ENCODE measurements at regions not wholly inside any gene's neighbourhood (a gene's known extent, or its start where the extent isn't known, plus 50 kb on each side); places are given as distances from the start of the nearest gene placed in this dataset.

DNA sequence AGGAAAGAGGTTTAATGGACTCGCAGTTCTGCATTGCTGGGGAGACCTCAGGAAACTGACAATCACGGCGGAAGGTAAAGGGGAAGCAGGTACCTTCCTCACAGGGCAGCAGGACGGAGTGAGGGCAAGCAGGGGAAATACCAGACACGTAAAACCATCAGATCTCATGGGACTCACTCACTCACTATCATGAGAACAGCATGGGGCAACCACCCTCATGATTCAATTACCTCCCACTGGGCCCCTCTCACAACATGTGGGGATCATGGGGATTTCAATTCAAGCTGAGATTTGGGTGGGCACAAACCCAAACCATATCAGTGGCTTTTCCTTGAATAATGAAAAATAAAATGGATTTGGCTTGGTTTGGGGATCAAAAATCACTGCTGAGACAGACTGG is 380.5 kb downstream of the VRK1 start:
- no peak overlapping the region for H3K4me3 ChIP-seq (ENCODE audit: low read length)
- no peaks in the 10 kb centered on the region for H3K27me3 ChIP-seq (ENCODE audit: control insufficient read depth, insufficient read depth, low read length)
- no peak for DNase-seq (ENCODE audit: low read depth, low spot score)
- no CpG with 5 or more reads among the region's 5 CpGs for WGBS (ENCODE audit: insufficient coverage, insufficient read length)
- no peaks in the 10 kb centered on the region for H3K9me3 ChIP-seq (ENCODE audit: control insufficient read depth, insufficient read depth, low read length)
- H3K36me3 ChIP-seq (ENCODE audit: control insufficient read depth, insufficient read depth, low read length) = no peaks in the 10 kb centered on the region
- H3K27ac ChIP-seq (ENCODE audit: low read length) = no peak overlapping the region
- no peaks in the 10 kb centered on the region for H3K4me1 ChIP-seq (ENCODE audit: control insufficient read depth, insufficient read depth, low read length)

- Histone ChIP-seq H3K27ac (ENCODE audit: low read length) (no peak overlapping the region), H3K27me3 (ENCODE audit: control insufficient read depth, insufficient read depth, low read length) (no peaks in the 10 kb centered on the region), H3K36me3 (ENCODE audit: control insufficient read depth, insufficient read depth, low read length) (no peaks in the 10 kb centered on the region), H3K4me3 (ENCODE audit: low read length) (no peak overlapping the region), H3K9me3 (ENCODE audit: control insufficient read depth, insufficient read depth, low read length) (no peaks in the 10 kb centered on the region), H3K4me1 (ENCODE audit: control insufficient read depth, insufficient read depth, low read length) (no peaks in the 10 kb centered on the region)
- no peak for DNase-seq (ENCODE audit: low read depth, low spot score)
- WGBS (ENCODE audit: insufficient coverage, insufficient read length) = no CpG with 5 or more reads among the region's 5 CpGs
Observed at GRCh38 chr14:97178781-97179180, 381.6 kb downstream of the VRK1 start.

DNA sequence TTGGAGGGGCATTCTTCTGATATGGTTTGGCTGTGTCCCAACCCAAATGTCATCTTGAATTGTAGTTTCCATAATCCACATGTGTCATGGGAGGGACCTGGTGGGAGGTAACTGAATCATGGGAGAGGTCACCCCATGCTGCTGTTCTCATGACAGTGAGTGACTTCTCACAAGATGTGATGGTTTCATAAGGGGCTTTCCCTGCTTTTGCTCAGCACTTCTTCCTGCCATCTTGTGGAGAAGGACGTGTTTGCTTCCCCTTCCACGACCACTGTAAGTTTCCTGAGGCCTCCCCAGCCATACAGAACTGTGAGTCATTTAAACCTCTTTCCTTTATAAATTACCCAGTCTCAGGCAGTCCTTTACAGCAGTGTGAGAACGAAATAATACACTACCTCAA is 382.4 kb downstream of the VRK1 start:
- Histone ChIP-seq H3K4me3 (ENCODE audit: low read length) (no peak overlapping the region), H3K9me3 (ENCODE audit: control insufficient read depth, insufficient read depth, low read length) (no peaks in the 10 kb centered on the region), H3K27ac (ENCODE audit: low read length) (no peak overlapping the region), H3K4me1 (ENCODE audit: control insufficient read depth, insufficient read depth, low read length) (no peaks in the 10 kb centered on the region), H3K36me3 (ENCODE audit: control insufficient read depth, insufficient read depth, low read length) (no peaks in the 10 kb centered on the region), H3K27me3 (ENCODE audit: control insufficient read depth, insufficient read depth, low read length) (no peaks in the 10 kb centered on the region)
- DNase-seq (ENCODE audit: low read depth, low spot score) = no peak
- WGBS (ENCODE audit: insufficient coverage, insufficient read length) = no CpG with 5 or more reads among the region's 3 CpGs

GRCh38 chr14:97180304-97181200 is 383.4 kb downstream of the VRK1 start:
- Histone ChIP-seq H3K4me3 (ENCODE audit: low read length) (no peak overlapping the region), H3K9me3 (ENCODE audit: control insufficient read depth, insufficient read depth, low read length) (no peaks in the 10 kb centered on the region), H3K36me3 (ENCODE audit: control insufficient read depth, insufficient read depth, low read length) (no peaks in the 10 kb centered on the region), H3K27ac (ENCODE audit: low read length) (no peak overlapping the region), H3K4me1 (ENCODE audit: control insufficient read depth, insufficient read depth, low read length) (no peaks in the 10 kb centered on the region), H3K27me3 (ENCODE audit: control insufficient read depth, insufficient read depth, low read length) (no peaks in the 10 kb centered on the region)
- WGBS (ENCODE audit: insufficient coverage, insufficient read length) = no CpG with 5 or more reads among the region's 32 CpGs
- no peak for DNase-seq (ENCODE audit: low read depth, low spot score)

DNA sequence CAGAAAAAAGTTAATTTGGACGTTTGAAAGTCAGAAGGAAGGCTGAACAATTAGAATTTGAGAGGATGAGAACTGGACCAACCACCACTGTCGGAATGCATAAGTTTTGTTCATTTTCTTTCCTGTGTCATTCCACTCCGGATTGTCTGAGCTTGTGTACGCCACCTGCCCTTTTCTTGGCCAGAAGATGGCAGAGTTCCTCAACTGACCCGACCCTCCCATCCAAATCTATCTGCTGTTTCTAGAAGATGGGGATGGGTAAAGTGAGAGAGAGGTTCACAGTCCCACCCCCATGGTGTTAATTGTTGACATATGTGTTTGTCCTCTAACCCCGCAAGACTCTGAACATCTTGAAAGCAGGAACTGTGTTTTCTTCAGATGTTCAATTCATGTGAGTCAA is 388.0 kb downstream of the VRK1 start:
- WGBS (ENCODE audit: insufficient coverage, insufficient read length) = no CpG with 5 or more reads among the region's 6 CpGs
- no peak overlapping the region for H3K27ac ChIP-seq (ENCODE audit: low read length)
- H3K9me3 ChIP-seq (ENCODE audit: control insufficient read depth, insufficient read depth, low read length) = no peaks in the 10 kb centered on the region
- H3K4me3 ChIP-seq (ENCODE audit: low read length) = no peak overlapping the region
- no peaks in the 10 kb centered on the region for H3K4me1 ChIP-seq (ENCODE audit: control insufficient read depth, insufficient read depth, low read length)
- peak; percentile 16 for DNase-seq (ENCODE audit: low read depth, low spot score)
- H3K27me3 ChIP-seq (ENCODE audit: control insufficient read depth, insufficient read depth, low read length) = no peaks in the 10 kb centered on the region
- H3K36me3 ChIP-seq (ENCODE audit: control insufficient read depth, insufficient read depth, low read length) = no peaks in the 10 kb centered on the region

- Histone ChIP-seq H3K4me3 (ENCODE audit: low read length) (no peak overlapping the region), H3K36me3 (ENCODE audit: control insufficient read depth, insufficient read depth, low read length) (no peaks in the 10 kb centered on the region), H3K27me3 (ENCODE audit: control insufficient read depth, insufficient read depth, low read length) (no peaks in the 10 kb centered on the region), H3K4me1 (ENCODE audit: control insufficient read depth, insufficient read depth, low read length) (no peaks in the 10 kb centered on the region), H3K9me3 (ENCODE audit: control insufficient read depth, insufficient read depth, low read length) (no peaks in the 10 kb centered on the region), H3K27ac (ENCODE audit: low read length) (no peak overlapping the region)
- DNase-seq (ENCODE audit: low read depth, low spot score) = no peak
- no CpG with 5 or more reads among the region's 2 CpGs for WGBS (ENCODE audit: insufficient coverage, insufficient read length)
Observed at GRCh38 chr14:97187916-97188315, 390.7 kb downstream of the VRK1 start.

DNA sequence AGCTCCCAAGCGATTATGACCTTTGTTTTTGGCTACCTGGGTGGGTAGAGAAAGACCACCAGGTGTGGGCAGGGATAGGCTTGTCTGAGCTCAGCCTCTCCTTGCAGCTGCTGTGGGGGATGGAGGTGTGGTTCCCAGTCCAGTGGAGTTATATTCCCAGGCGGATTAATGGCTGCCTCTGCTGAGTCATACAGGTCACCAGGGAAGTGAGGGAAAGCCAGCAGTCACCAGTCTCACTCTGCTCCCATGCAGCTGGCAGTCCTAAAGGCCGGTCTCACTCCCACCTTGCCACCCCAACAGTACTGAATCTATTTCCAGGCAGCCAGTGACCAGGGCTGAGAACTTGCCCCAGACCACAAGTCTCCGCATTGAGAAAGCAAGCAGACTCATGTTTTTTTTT is 399.2 kb downstream of the VRK1 start:
- Histone ChIP-seq H3K27me3 (ENCODE audit: control insufficient read depth, insufficient read depth, low read length) (no peaks in the 10 kb centered on the region), H3K4me3 (ENCODE audit: low read length) (no peak overlapping the region), H3K36me3 (ENCODE audit: control insufficient read depth, insufficient read depth, low read length) (no peaks in the 10 kb centered on the region), H3K27ac (ENCODE audit: low read length) (no peak overlapping the region), H3K4me1 (ENCODE audit: control insufficient read depth, insufficient read depth, low read length) (no peaks in the 10 kb centered on the region), H3K9me3 (ENCODE audit: control insufficient read depth, insufficient read depth, low read length) (no peaks in the 10 kb centered on the region)
- WGBS (ENCODE audit: insufficient coverage, insufficient read length) = no CpG with 5 or more reads among the region's 4 CpGs
- DNase-seq (ENCODE audit: low read depth, low spot score) = no peak

- H3K27me3 ChIP-seq (ENCODE audit: control insufficient read depth, insufficient read depth, low read length) = no peaks in the 10 kb centered on the region
Observed at GRCh38 chr14:97198813-97199212, 401.6 kb downstream of the VRK1 start.

DNA sequence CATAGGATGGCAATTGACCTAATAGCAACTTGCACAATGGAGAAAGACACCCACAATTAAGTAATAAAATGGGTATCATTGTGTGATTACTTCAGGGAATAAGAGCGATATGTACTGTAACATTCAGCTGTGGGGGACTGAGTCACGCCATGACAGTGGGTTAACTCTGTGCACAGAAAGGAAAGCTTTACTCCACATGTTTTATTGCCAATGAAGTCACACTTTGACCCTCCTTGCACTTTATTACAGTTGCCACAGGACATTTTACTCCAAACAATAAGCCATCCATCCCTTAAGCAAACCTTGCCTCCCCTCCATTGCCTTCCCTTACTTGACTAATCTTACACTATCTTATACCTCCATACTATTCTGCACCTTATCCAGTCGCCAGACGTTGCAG is 403.1 kb downstream of the VRK1 start:
- no peaks in the 10 kb centered on the region for H3K27me3 ChIP-seq (ENCODE audit: control insufficient read depth, insufficient read depth, low read length)
- no peaks in the 10 kb centered on the region for H3K9me3 ChIP-seq (ENCODE audit: control insufficient read depth, insufficient read depth, low read length)
- no peak overlapping the region for H3K4me3 ChIP-seq (ENCODE audit: low read length)
- no peaks in the 10 kb centered on the region for H3K36me3 ChIP-seq (ENCODE audit: control insufficient read depth, insufficient read depth, low read length)
- no peak for DNase-seq (ENCODE audit: low read depth, low spot score)
- no peak overlapping the region for H3K27ac ChIP-seq (ENCODE audit: low read length)
- WGBS (ENCODE audit: insufficient coverage, insufficient read length) = 100% methylated on average over 1 of the region's 4 CpGs
- H3K4me1 ChIP-seq (ENCODE audit: control insufficient read depth, insufficient read depth, low read length) = no peaks in the 10 kb centered on the region

More at GRCh38 chr14:97198813-97199212, 401.6 kb downstream of the VRK1 start:
- no peak for DNase-seq (ENCODE audit: low read depth, low spot score)
- Histone ChIP-seq H3K9me3 (ENCODE audit: control insufficient read depth, insufficient read depth, low read length) (no peaks in the 10 kb centered on the region), H3K4me3 (ENCODE audit: low read length) (no peak overlapping the region), H3K27ac (ENCODE audit: low read length) (no peak overlapping the region), H3K4me1 (ENCODE audit: control insufficient read depth, insufficient read depth, low read length) (no peaks in the 10 kb centered on the region), H3K36me3 (ENCODE audit: control insufficient read depth, insufficient read depth, low read length) (no peaks in the 10 kb centered on the region)

- no peak overlapping the region for H3K4me3 ChIP-seq (ENCODE audit: low read length)
- no peaks in the 10 kb centered on the region for H3K27me3 ChIP-seq (ENCODE audit: control insufficient read depth, insufficient read depth, low read length)
- no peak for DNase-seq (ENCODE audit: low read depth, low spot score)
- H3K36me3 ChIP-seq (ENCODE audit: control insufficient read depth, insufficient read depth, low read length) = no peaks in the 10 kb centered on the region
- no peak overlapping the region for H3K27ac ChIP-seq (ENCODE audit: low read length)
- no peaks in the 10 kb centered on the region for H3K9me3 ChIP-seq (ENCODE audit: control insufficient read depth, insufficient read depth, low read length)
- H3K4me1 ChIP-seq (ENCODE audit: control insufficient read depth, insufficient read depth, low read length) = no peaks in the 10 kb centered on the region
- WGBS (ENCODE audit: insufficient coverage, insufficient read length) = no CpG with 5 or more reads among the region's 11 CpGs
Observed at GRCh38 chr14:97206916-97207315, 409.7 kb downstream of the VRK1 start.

- no CpG with 5 or more reads among the region's 1 CpG for WGBS (ENCODE audit: insufficient coverage, insufficient read length)
- Histone ChIP-seq H3K36me3 (ENCODE audit: control insufficient read depth, insufficient read depth, low read length) (no peaks in the 10 kb centered on the region), H3K4me3 (ENCODE audit: low read length) (no peak overlapping the region), H3K4me1 (ENCODE audit: control insufficient read depth, insufficient read depth, low read length) (no peaks in the 10 kb centered on the region), H3K27me3 (ENCODE audit: control insufficient read depth, insufficient read depth, low read length) (no peaks in the 10 kb centered on the region), H3K9me3 (ENCODE audit: control insufficient read depth, insufficient read depth, low read length) (no peaks in the 10 kb centered on the region), H3K27ac (ENCODE audit: low read length) (no peak overlapping the region)
- no peak for DNase-seq (ENCODE audit: low read depth, low spot score)
Observed at GRCh38 chr14:97210202-97210601, 413.0 kb downstream of the VRK1 start.
